Activated gamma-delta T cell (primary cell): ENCODE measurements at regions not wholly inside any gene's neighbourhood (a gene's known extent, or its start where the extent isn't known, plus 50 kb on each side); places are given as distances from the start of the nearest gene placed in this dataset.
"Not testable (repeated sequence)": the region's sequence is repeated elsewhere in the genome, so short reads cannot be mapped to it uniquely, and the experiment has no call there.

Source experiments
- DNase-seq: peaks from one replicate; lab custom pipeline; 2025; lab: John Stamatoyannopoulos, UW

- DNase-seq, result no peak
Observed at GRCh38 chr3:193803288-193803687, 210.3 kb downstream of the OPA1 start.

GRCh38 chr3:193805448-193805847 lies 212.4 kb downstream of the OPA1 start:
- no peak for DNase-seq

DNA sequence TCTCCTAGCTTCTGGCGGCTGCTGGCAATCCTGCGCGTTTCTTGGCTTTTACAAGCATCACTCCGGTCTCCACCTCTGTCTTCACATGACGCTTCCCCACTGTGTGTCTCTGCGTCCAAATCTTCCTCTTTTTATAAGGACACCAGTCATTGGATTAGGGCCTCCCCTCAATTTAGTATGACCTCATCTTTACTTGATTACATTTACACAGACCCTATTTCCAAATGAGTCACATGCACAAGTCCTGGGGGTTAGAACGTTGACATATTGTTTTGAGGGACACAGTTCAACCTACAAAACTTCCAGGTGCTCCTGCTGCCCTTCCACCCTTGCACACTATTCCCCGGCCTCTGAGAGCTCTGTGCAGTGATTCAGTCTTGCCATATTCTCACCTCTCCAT lies 215.3 kb downstream of the OPA1 start:
- DNase-seq, result no peak

DNA sequence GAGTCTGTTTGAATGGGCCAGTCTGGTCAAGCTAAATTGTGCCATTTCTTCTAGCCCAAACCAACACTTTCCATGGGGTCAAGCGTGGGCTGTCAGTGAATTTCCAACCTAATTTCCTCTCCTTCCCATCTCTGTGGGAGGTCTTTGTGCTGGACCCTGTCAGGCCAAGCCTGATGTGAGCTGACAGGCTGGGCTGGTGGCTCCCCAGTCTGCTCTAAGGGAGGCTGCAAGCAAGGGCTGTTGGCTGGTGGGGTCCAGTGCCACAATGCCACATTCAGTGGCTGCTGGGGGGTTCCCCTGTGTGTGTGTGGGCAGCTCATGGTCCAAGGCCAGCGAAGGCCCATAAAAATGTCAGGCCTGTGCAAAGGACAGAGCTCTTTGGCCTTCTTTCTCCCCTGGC lies 216.1 kb downstream of the OPA1 start:
- no peak for DNase-seq

GRCh38 chr3:193812078-193812725 lies 219.2 kb downstream of the OPA1 start:
- DNase-seq, result no peak

- DNase-seq, result no peak
Observed at GRCh38 chr3:193812791-193813500, 219.9 kb downstream of the OPA1 start.

DNA sequence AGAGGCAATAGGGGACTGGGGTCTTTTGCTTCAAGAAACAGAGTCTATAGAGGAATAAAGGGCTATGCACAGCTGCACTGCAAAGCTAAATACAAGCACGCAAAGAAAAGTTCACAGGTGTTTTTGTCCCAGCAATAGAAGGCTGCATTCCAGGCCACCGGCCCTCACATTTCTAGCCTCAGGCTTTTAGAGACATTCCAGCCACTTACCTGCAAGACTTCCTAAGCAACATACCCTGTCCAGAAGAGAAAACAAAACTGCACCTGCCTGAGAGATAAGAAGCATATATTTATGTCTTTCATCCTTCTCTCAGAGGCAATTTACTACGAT lies 220.5 kb downstream of the OPA1 start:
- DNase-seq, result no peak

DNA sequence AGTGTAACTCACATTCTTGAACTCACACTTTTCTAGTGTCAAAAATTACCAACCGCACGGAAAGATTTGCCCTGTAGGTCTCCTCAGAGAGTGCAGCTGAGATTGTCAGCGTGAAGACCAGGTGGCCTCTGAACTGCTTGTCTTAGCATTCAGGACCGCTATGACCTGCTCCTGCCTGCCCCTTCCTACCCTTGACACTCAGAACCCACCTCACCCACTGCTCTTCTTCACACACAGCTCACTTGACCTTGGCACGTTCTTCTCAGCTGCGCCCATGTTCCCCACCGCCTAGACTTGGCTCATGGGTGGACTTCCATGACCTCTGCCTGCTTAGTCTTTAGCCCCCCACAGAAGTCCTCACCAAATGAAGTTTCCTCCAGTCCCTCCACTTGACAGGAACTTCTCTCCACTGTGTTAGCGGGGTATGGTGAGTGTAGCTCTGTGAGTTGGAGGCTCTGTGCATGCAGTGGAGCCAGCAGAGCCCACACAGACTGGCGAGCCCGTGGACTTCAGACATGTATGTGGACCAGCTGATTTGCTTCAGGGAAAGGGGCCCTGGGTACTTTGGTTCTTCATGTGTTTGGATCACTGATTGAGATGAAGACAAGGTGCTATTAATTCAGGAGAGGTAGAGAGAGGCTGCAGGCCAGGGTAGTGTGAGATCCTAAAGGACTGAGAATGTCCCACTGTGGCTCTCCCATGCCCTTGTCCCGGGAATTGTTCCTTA lies 221.3 kb downstream of the OPA1 start:
- DNase-seq, result no peak

GRCh38 chr3:193815246-193816027 lies 222.4 kb downstream of the OPA1 start:
- no peak for DNase-seq

- no peak for DNase-seq
Observed at GRCh38 chr3:193816028-193816395, 223.0 kb downstream of the OPA1 start.

GRCh38 chr3:193816656-193817311 lies 223.8 kb downstream of the OPA1 start:
- DNase-seq, result no peak

GRCh38 chr3:193819117-193820010 lies 226.4 kb downstream of the OPA1 start:
- DNase-seq, result no peak

DNA sequence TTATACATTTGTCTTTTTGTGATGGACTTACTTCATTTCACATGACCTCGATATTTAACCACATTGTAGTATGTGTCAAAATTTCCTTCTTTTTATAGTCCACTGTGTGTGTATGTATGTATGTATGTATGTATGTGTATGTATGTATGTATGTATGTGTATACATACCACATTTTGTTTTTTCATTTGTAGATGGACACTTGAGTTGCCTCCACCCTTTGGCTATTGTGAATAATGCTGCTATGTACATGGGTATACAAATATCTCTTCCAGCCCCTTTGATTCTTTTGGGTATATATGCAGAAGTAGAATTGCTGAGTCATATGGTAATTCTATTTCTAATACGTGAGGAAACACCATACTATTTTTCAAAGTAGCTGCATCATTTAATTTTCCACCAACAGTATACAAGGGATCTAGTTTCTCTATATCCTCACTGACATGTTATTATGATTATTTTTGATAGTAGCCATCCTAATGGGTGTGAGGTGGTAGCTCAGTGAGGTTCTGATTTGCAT lies 228.2 kb downstream of the OPA1 start:
- no peak for DNase-seq

GRCh38 chr3:193822492-193823212 lies 229.6 kb downstream of the OPA1 start:
- DNase-seq, result no peak

DNA sequence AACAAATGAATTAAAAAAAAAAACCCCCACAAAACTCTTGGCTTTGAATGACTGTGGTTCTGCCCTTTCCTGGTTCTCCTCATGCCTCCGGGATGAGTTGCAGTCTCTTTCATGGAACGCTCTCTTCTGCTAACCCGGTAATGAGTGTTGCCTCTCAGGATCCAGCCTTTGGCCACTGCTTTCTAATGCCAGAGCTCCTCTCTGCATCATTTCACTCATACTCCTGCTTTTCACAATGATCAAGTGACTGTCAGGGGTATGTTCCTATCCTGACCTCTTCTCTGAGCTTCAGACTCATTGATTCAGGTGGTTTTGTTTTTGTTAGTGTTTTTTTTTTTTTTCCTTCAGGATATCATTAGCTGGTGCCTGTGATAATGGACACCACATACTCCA lies 230.2 kb downstream of the OPA1 start:
- DNase-seq, result not testable (repeated sequence)

- no peak for DNase-seq
Observed at GRCh38 chr3:193824365-193824764, 231.4 kb downstream of the OPA1 start.

DNA sequence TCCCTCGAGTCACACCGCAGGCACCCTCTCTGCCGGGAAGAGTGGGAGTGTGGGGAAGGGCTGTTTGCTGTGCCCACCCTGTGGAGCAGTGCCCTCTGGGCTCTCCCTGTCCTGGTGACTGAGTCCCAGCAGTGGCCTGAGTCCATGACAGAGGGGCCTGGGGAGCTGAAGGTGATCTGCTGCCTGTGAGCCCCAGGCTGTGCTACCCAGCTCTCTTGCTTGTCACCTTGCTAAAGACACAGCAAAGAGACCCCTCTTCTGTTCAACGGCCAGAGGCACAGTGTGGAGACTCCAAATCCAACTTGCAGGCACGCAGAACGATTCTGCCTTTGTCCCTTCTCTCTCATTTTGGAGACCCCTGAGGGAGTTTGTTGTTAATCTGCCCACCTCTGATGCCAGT lies 232.6 kb downstream of the OPA1 start:
- no peak for DNase-seq

DNA sequence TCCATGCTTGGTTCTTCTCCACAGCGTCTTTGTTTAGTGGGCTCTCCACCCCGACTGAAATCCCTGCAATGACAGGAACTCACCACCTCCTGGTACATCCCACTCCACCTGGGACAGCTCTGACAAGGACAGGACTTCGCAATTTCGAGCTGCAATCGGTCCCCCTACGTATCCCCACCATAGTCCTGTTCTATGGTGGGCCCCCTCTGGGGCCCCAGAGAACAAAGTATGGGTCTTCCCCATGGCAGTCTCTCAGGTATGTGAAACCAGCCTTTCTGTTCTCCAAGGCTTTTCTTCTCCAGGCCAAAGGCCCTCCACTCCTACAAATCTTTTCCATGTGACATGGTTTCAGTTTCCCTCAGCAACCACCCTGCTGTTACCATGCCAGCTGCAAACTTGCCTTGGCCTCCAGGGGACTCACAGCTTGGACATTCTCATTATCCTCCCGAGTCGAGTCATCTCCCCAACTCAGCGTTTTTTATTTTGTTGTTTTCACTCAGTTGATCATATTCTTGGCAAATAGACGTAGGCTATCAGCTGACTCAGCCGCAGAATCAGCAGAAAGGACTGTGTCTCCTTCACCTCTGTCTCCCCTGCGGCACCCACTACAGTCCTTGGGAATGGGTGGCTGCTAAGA lies 233.3 kb downstream of the OPA1 start:
- DNase-seq, result no peak

DNA sequence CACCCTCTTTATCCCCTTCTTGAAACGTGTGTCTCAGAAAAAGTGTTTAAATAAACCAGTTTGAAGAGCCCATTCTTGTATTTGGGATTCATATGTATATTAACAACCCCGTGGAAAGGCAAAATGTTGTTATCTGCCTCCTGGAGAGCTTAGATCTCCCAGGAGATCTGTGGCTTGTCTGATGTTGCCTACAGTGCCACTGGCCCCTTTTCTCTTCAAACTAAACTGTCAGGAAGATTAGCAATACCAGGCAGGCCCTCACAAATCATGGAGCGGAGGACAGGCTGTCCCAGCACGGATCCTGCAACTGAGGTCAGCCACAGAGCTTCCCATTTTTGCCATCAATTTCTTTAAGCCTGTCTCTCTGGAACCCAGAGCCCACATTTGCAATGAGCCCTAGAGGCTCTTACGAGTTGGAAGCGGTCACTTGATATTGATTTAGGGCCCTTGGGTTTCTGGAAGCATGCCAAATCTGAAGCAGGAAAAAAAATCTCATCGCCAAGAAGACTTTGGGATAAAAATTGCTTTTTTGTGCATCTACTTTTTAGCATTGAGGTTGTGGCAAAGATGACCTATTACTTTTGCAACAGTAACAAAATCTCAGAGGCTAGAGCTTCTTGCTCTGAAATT lies 234.1 kb downstream of the OPA1 start:
- no peak for DNase-seq
